Panc1 (cell line): ENCODE measurements at regions not wholly inside any gene's neighbourhood (a gene's known extent, or its start where the extent isn't known, plus 50 kb on each side); places are given as distances from the start of the nearest gene placed in this dataset.

Experiments used
- ATAC-seq: fragments of 200-7000 bp; cut with Tn5 transposase; 2 replicates; pipeline ENCODE4 v1.9.1; 2020; ENCODE audit warnings: mild to moderate bottlenecking, moderate library complexity
- BruUV-seq: library from RNA; stranded (reverse); fragments of 400-500 nt; replicated peaks from 2 replicates; lab custom pipeline; 2021; lab: Mats Ljungman, UMichigan
- CTCF ChIA-PET: fragments of 300-600 bp; sonication (Branson Sonifier 250); formaldehyde crosslinking; loops from one replicate; lab custom pipeline; 2022; ENCODE audit warnings: antibody characterized with exemption; lab: Charles Lee
- POLR2A ChIA-PET: fragments of 300-600 bp; sonication (Branson Sonifier 250); formaldehyde crosslinking; loops from one replicate; lab custom pipeline; 2022; ENCODE audit warnings: antibody characterized with exemption; lab: Charles Lee
- DNase-seq: peaks from one replicate; pipeline ENCODE4 v3.0.0-alpha.2; 2010; ENCODE audit warnings: low read depth, low spot score
- H3K27ac ChIP-seq: 2 replicates; pipeline ENCODE4 v1.5.1; 2011; ENCODE audit warnings: mild to moderate bottlenecking, low read length, inconsistent platforms
- H3K27me3 ChIP-seq: fragments of 200-500 bp; sonication (Bioruptor generic); 2 replicates; pipeline ENCODE4 v1.6.0; 2014; ENCODE audit warnings: low read length, inconsistent platforms; ENCODE audit not compliant: control insufficient read depth, insufficient read depth
- H3K36me3 ChIP-seq: fragments of 200-500 bp; sonication (Bioruptor generic); 2 replicates; pipeline ENCODE4 v1.5.1; 2014; ENCODE audit warnings: inconsistent platforms, mild to moderate bottlenecking, low read length, moderate library complexity; ENCODE audit not compliant: control insufficient read depth, insufficient read depth
- H3K4me1 ChIP-seq: 2 replicates; pipeline ENCODE4 v1.5.1; 2011; ENCODE audit warnings: inconsistent platforms, mild to moderate bottlenecking, low read length, moderate library complexity; ENCODE audit not compliant: control insufficient read depth, insufficient read depth
- H3K4me3 ChIP-seq, 2 experiments: 2 replicates each; pipeline ENCODE4 v1.5.1; 2011 to 2012; ENCODE audit warnings: low read depth in 2 of 2, low read length in 2 of 2, mild to moderate bottlenecking in 2 of 2, inconsistent platforms in 1 of 2, moderate library complexity in 1 of 2
- H3K9me3 ChIP-seq: fragments of 200-500 bp; sonication (Bioruptor generic); 2 replicates; pipeline ENCODE4 v1.5.1; 2014; ENCODE audit warnings: low read depth, mild to moderate bottlenecking, inconsistent platforms, low read length, moderate library complexity; ENCODE audit not compliant: control insufficient read depth, insufficient read depth
- CTCF ChIP-seq: fragments of 450-650 bp; IDR thresholded peaks from 2 replicates; pipeline ENCODE4 v1.5.1; 2017; ENCODE audit warnings: mild to moderate bottlenecking
- POLR2AphosphoS5 ChIP-seq: IDR thresholded peaks from 2 replicates; pipeline ENCODE4 v1.6.1; 2012; ENCODE audit warnings: mild to moderate bottlenecking, low read depth, low read length, moderate library complexity
- REST ChIP-seq, 2 experiments: IDR thresholded peaks; 2 replicates each; pipeline ENCODE4 v1.6.1; 2011 to 2012; ENCODE audit warnings: low read depth in 2 of 2, control low read depth in 1 of 2, low read length in 1 of 2, mild to moderate bottlenecking in 1 of 2, moderate library complexity in 1 of 2; ENCODE audit not compliant: insufficient read depth in 1 of 2
- SIN3A ChIP-seq: IDR thresholded peaks from 2 replicates; pipeline ENCODE4 v1.6.1; 2012; ENCODE audit warnings: low read depth, mild to moderate bottlenecking, low read length, moderate library complexity, borderline replicate concordance; ENCODE audit not compliant: insufficient read depth
- TCF7L2 ChIP-seq: IDR thresholded peaks from 2 replicates; pipeline ENCODE4 v1.6.1; 2011; ENCODE audit warnings: mild to moderate bottlenecking, low read depth, low read length, inconsistent platforms
- in situ Hi-C: cut with HindIII; loops from 2 replicates; pipeline ENCODE4 v1.10.0; 2016; ENCODE audit warnings: low sequenced_read_pairs, low pct_unique_long_range_greater_than_20kb
- intact Hi-C: fragments of 100-400 bp; cut with micrococcal nuclease; formaldehyde crosslinking; loops from one replicate; pipeline ENCODE4 v1.10.0; 2022; ENCODE audit not compliant: unreplicated experiment

GRCh38 chrX:20409991-20410390, 143.3 kb upstream of the RPS6KA3 start:
- no peaks in the 10 kb centered on the region for H3K36me3 ChIP-seq
- CTCF ChIA-PET = interaction anchor here (0.6 kb wide), 1 partner anchor 326 kb away, joined by 5 read pairs; no protein-coding TSS in a partner anchor
- POLR2A ChIA-PET = no interaction called here
- in situ Hi-C loops (no loop called here), intact Hi-C loops (no loop called here)
- DNase-seq (no peak), ATAC-seq (no peak)
- no peak for TF ChIP-seq POLR2AphosphoS5
- no TSS peak for BruUV-seq
- H3K27me3 ChIP-seq = no peaks in the 10 kb centered on the region
- no peaks in the 10 kb centered on the region for H3K4me1 ChIP-seq
- no peak overlapping the region for H3K27ac ChIP-seq
- H3K4me3 ChIP-seq = no peak overlapping the region
- H3K9me3 ChIP-seq = no peaks in the 10 kb centered on the region

- ChIA-PET POLR2A (no interaction called here), CTCF (no interaction called here)
- H3K4me1 ChIP-seq = no peaks in the 10 kb centered on the region
- H3K4me3 ChIP-seq = no peak overlapping the region
- no peaks in the 10 kb centered on the region for H3K9me3 ChIP-seq
- in situ Hi-C loops (no loop called here), intact Hi-C loops (no loop called here)
- no peaks in the 10 kb centered on the region for H3K27me3 ChIP-seq
- BruUV-seq = no TSS peak
- ATAC-seq (no peak), DNase-seq (no peak)
- no peaks in the 10 kb centered on the region for H3K36me3 ChIP-seq
- no peak overlapping the region for H3K27ac ChIP-seq
- TF ChIP-seq CTCF (no peak), REST (IDR thresholded peaks at IDR 0.05; ENCODE audit: insufficient read depth in 1 of 2, low read depth in 2 of 2, low read length in 1 of 2) (no peak), TCF7L2 (no peak), POLR2AphosphoS5 (no peak), SIN3A (no peak)
Measured at GRCh38 chrX:20402956-20403355, 136.2 kb upstream of the RPS6KA3 start.

GRCh38 chrX:20399728-20400414, 133.2 kb upstream of the RPS6KA3 start:
- H3K27ac ChIP-seq = no peak overlapping the region
- in situ Hi-C loops (no loop called here), intact Hi-C loops (no loop called here)
- TF ChIP-seq REST (IDR thresholded peaks at IDR 0.05; ENCODE audit: insufficient read depth in 1 of 2, low read depth in 2 of 2, low read length in 1 of 2) = no peak
- no peak for TF ChIP-seq CTCF
- TF ChIP-seq POLR2AphosphoS5 = no peak
- TF ChIP-seq SIN3A = no peak
- TF ChIP-seq TCF7L2 = no peak
- no peak for DNase-seq
- H3K4me3 ChIP-seq = no peak overlapping the region
- POLR2A ChIA-PET = no interaction called here
- no TSS peak for BruUV-seq
- no peak for ATAC-seq
- CTCF ChIA-PET = no interaction called here
- H3K4me1 ChIP-seq = no peaks in the 10 kb centered on the region
- H3K9me3 ChIP-seq = no peaks in the 10 kb centered on the region
- no peaks in the 10 kb centered on the region for H3K27me3 ChIP-seq
- H3K36me3 ChIP-seq = no peaks in the 10 kb centered on the region
